ENCODE measurements at regions not wholly inside any gene's neighbourhood (a gene's known extent, or its start where the extent isn't known, plus 50 kb on each side); places are given as distances from the start of the nearest gene placed in this dataset.

- Histone ChIP-seq H3K4me2 (ENCODE audit: extremely low read depth, insufficient read depth, low read length) (no peak overlapping the region), H3K4me3 (replicated peaks in 1 of 4; ENCODE audit: control extremely low read depth in 1 of 4, insufficient read depth in 1 of 4, low read depth in 3 of 4, low read length in 4 of 4) (no peak overlapping the region), H4K20me1 (ENCODE audit: control insufficient read depth, extremely low read depth, insufficient read depth, low read length) (no peaks in the 10 kb centered on the region), H3K9me3 (ENCODE audit: control insufficient read depth, insufficient read depth, low read depth, low read length) (no peaks in the 10 kb centered on the region), H2AFZ (ENCODE audit: low read length) (no peak overlapping the region), H3K36me3 (ENCODE audit: control insufficient read depth, insufficient read depth, low read length) (no peaks in the 10 kb centered on the region), H3K4me1 (ENCODE audit: control insufficient read depth, extremely low read depth, insufficient read depth, low read length) (no peaks in the 10 kb centered on the region), H3K27me3 (ENCODE audit: control insufficient read depth, insufficient read depth, low read length) (no peaks in the 10 kb centered on the region), H3K79me2 (ENCODE audit: control insufficient read depth, insufficient read depth, low read length) (no peaks in the 10 kb centered on the region), H3K9ac (ENCODE audit: insufficient read depth, low read length) (no peak overlapping the region), H3K27ac (ENCODE audit: insufficient read depth, low read length) (no peak overlapping the region)
- TF ChIP-seq CTCF (conservative IDR thresholded peaks at IDR 0.05 in 1 of 2, IDR thresholded peaks at IDR 0.05 in 1 of 2; ENCODE audit: low read depth in 1 of 2, low read length in 2 of 2) (no peak), EZH2 (IDR thresholded peaks at IDR 0.05; ENCODE audit: low read length, missing control alignments) (no peak)
- no peak for DNase-seq (ENCODE audit: low read depth in 2 of 2)
These were observed 75.6 kb downstream of the AKR1C4 start for GRCh38 chr10:5272065-5272803.

- no peaks in the 10 kb centered on the region for H3K9me3 ChIP-seq (ENCODE audit: control insufficient read depth, insufficient read depth, low read depth, low read length)
- H2AFZ ChIP-seq (ENCODE audit: low read length): no peak overlapping the region
- DNase-seq (ENCODE audit: low read depth in 2 of 2): no peak
- no peak for TF ChIP-seq EZH2 (IDR thresholded peaks at IDR 0.05; ENCODE audit: low read length, missing control alignments)
- no peak for TF ChIP-seq CTCF (conservative IDR thresholded peaks at IDR 0.05 in 1 of 2, IDR thresholded peaks at IDR 0.05 in 1 of 2; ENCODE audit: low read depth in 1 of 2, low read length in 2 of 2)
- no peaks in the 10 kb centered on the region for H3K27me3 ChIP-seq (ENCODE audit: control insufficient read depth, insufficient read depth, low read length)
- H3K27ac ChIP-seq (ENCODE audit: insufficient read depth, low read length): no peak overlapping the region
- no peaks in the 10 kb centered on the region for H3K36me3 ChIP-seq (ENCODE audit: control insufficient read depth, insufficient read depth, low read length)
- no peaks in the 10 kb centered on the region for H3K4me1 ChIP-seq (ENCODE audit: control insufficient read depth, extremely low read depth, insufficient read depth, low read length)
- no peak overlapping the region for H3K4me3 ChIP-seq (replicated peaks in 1 of 4; ENCODE audit: control extremely low read depth in 1 of 4, insufficient read depth in 1 of 4, low read depth in 3 of 4, low read length in 4 of 4)
- no peak overlapping the region for H3K4me2 ChIP-seq (ENCODE audit: extremely low read depth, insufficient read depth, low read length)
- H3K9ac ChIP-seq (ENCODE audit: insufficient read depth, low read length): no peak overlapping the region
- H3K79me2 ChIP-seq (ENCODE audit: control insufficient read depth, insufficient read depth, low read length): no peaks in the 10 kb centered on the region
- H4K20me1 ChIP-seq (ENCODE audit: control insufficient read depth, extremely low read depth, insufficient read depth, low read length): no peaks in the 10 kb centered on the region
These were observed 78.2 kb downstream of the AKR1C4 start for GRCh38 chr10:5274795-5275194.

GRCh38 chr10:5281356-5281755, 83.4 kb upstream of the UCN3 start:
- Histone ChIP-seq H3K9me3 (ENCODE audit: control insufficient read depth, insufficient read depth, low read depth, low read length) (no peaks in the 10 kb centered on the region), H2AFZ (ENCODE audit: low read length) (no peak overlapping the region), H3K36me3 (ENCODE audit: control insufficient read depth, insufficient read depth, low read length) (no peaks in the 10 kb centered on the region), H3K9ac (ENCODE audit: insufficient read depth, low read length) (no peak overlapping the region), H4K20me1 (ENCODE audit: control insufficient read depth, extremely low read depth, insufficient read depth, low read length) (no peaks in the 10 kb centered on the region), H3K4me1 (ENCODE audit: control insufficient read depth, extremely low read depth, insufficient read depth, low read length) (no peaks in the 10 kb centered on the region), H3K79me2 (ENCODE audit: control insufficient read depth, insufficient read depth, low read length) (no peaks in the 10 kb centered on the region), H3K4me2 (ENCODE audit: extremely low read depth, insufficient read depth, low read length) (no peak overlapping the region), H3K27ac (ENCODE audit: insufficient read depth, low read length) (no peak overlapping the region), H3K27me3 (ENCODE audit: control insufficient read depth, insufficient read depth, low read length) (no peaks in the 10 kb centered on the region), H3K4me3 (replicated peaks in 1 of 4; ENCODE audit: control extremely low read depth in 1 of 4, insufficient read depth in 1 of 4, low read depth in 3 of 4, low read length in 4 of 4) (no peak overlapping the region)
- no peak for DNase-seq (ENCODE audit: low read depth in 2 of 2)
- TF ChIP-seq CTCF (conservative IDR thresholded peaks at IDR 0.05 in 1 of 2, IDR thresholded peaks at IDR 0.05 in 1 of 2; ENCODE audit: low read depth in 1 of 2, low read length in 2 of 2) (no peak), EZH2 (IDR thresholded peaks at IDR 0.05; ENCODE audit: low read length, missing control alignments) (no peak)
